ENCODE measurements at regions not wholly inside any gene's neighbourhood (a gene's known extent, or its start where the extent isn't known, plus 50 kb on each side); places are given as distances from the start of the nearest gene placed in this dataset.

- no peaks in the 10 kb centered on the region for H3K4me1 ChIP-seq (ENCODE audit: control insufficient read depth in 3 of 3, insufficient read depth in 2 of 3, low read depth in 1 of 3, low read length in 2 of 3)
- H3K4me3 ChIP-seq (ENCODE audit: low read depth in 1 of 3, low read length in 3 of 3), result no peak overlapping the region
- no peak overlapping the region for H3K27ac ChIP-seq (ENCODE audit: low read depth in 1 of 3, low read length in 2 of 3)
- no peaks in the 10 kb centered on the region for H3K36me3 ChIP-seq (ENCODE audit: control insufficient read depth in 3 of 3, insufficient read depth in 2 of 3, low read depth in 1 of 3, low read length in 3 of 3)
- 74 to 88% (median 81%) methylated on average over 1 of the region's 1 CpG for WGBS, 3 donors
- no peaks in the 10 kb centered on the region for H3K27me3 ChIP-seq (ENCODE audit: control insufficient read depth in 3 of 3, insufficient read depth in 3 of 3, low read length in 3 of 3)
- no peaks in the 10 kb centered on the region for H3K9me3 ChIP-seq (ENCODE audit: control insufficient read depth in 2 of 2, insufficient read depth in 1 of 2, low read depth in 1 of 2, low read length in 1 of 2)
- FAIRE-seq (no peak), DNase-seq (no peak)
Measured at GRCh38 chr14:44099743-44100488, 407.2 kb downstream of the FSCB start.

DNA sequence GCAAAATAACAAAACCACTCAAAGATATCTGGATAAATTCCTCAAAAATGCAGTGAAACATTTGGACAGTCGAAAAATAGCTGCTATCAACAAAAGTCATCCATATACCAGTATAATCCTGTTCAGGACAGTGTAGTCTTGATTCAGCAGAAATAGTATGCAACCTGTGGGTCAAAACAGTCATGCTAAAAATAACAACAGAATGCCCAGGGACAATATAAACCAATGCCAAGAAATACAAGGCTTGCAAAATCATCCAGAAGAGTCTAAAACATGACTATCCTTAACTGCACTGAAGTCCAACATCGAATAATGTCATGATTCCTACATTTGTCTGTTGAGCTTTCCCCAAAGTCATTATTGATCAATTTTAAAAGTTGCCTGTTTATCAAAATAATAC, 425.9 kb downstream of the FSCB start:
- no peak overlapping the region for H3K4me3 ChIP-seq (ENCODE audit: low read depth in 1 of 3, low read length in 3 of 3)
- H3K36me3 ChIP-seq (ENCODE audit: control insufficient read depth in 3 of 3, insufficient read depth in 2 of 3, low read depth in 1 of 3, low read length in 3 of 3), result no peaks in the 10 kb centered on the region
- FAIRE-seq (no peak), DNase-seq (no peak)
- WGBS, 3 donors, result 62 to 79% (median 72%) methylated on average over 2 of the region's 2 CpGs
- H3K9me3 ChIP-seq (ENCODE audit: control insufficient read depth in 2 of 2, insufficient read depth in 1 of 2, low read depth in 1 of 2, low read length in 1 of 2), result no peaks in the 10 kb centered on the region
- no peak overlapping the region for H3K27ac ChIP-seq (ENCODE audit: low read depth in 1 of 3, low read length in 2 of 3)
- no peaks in the 10 kb centered on the region for H3K4me1 ChIP-seq (ENCODE audit: control insufficient read depth in 3 of 3, insufficient read depth in 2 of 3, low read depth in 1 of 3, low read length in 2 of 3)
- H3K27me3 ChIP-seq (ENCODE audit: control insufficient read depth in 3 of 3, insufficient read depth in 3 of 3, low read length in 3 of 3), result no peaks in the 10 kb centered on the region

GRCh38 chr14:44070046-44070445, 437.0 kb downstream of the FSCB start:
- Histone ChIP-seq H3K36me3 (ENCODE audit: control insufficient read depth in 3 of 3, insufficient read depth in 2 of 3, low read depth in 1 of 3, low read length in 3 of 3) (no peaks in the 10 kb centered on the region), H3K27ac (ENCODE audit: low read depth in 1 of 3, low read length in 2 of 3) (no peak overlapping the region), H3K9me3 (ENCODE audit: control insufficient read depth in 2 of 2, insufficient read depth in 1 of 2, low read depth in 1 of 2, low read length in 1 of 2) (no peaks in the 10 kb centered on the region), H3K4me1 (ENCODE audit: control insufficient read depth in 3 of 3, insufficient read depth in 2 of 3, low read depth in 1 of 3, low read length in 2 of 3) (no peaks in the 10 kb centered on the region), H3K4me3 (ENCODE audit: low read depth in 1 of 3, low read length in 3 of 3) (no peak overlapping the region), H3K27me3 (ENCODE audit: control insufficient read depth in 3 of 3, insufficient read depth in 3 of 3, low read length in 3 of 3) (no peaks in the 10 kb centered on the region)
- WGBS, 3 donors, result 78 to 90% (median 86%) methylated on average over 3 of the region's 3 CpGs
- FAIRE-seq, result no peak
- no peak for DNase-seq

DNA sequence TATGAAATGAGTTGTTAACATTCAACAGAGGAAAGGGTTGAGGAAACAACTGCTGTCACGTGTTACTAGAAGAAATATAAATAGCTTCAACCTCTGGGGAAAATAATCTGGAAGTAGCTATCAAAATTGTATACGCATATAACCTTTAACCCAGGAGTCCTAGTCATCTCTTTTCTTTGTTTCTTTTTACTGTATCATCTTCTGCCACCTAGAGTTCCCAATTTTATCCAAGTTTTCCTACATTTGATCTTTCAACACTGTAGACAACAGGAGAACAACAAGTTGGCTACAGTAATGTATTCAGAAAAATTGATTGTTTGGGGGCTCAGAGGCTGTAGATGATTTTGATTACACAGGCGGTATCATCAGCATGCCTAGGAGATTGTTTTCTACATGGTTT, 453.7 kb downstream of the FSCB start:
- Histone ChIP-seq H3K27ac (ENCODE audit: low read depth in 1 of 3, low read length in 2 of 3) (no peak overlapping the region), H3K9me3 (ENCODE audit: control insufficient read depth in 2 of 2, insufficient read depth in 1 of 2, low read depth in 1 of 2, low read length in 1 of 2) (no peaks in the 10 kb centered on the region), H3K27me3 (ENCODE audit: control insufficient read depth in 3 of 3, insufficient read depth in 3 of 3, low read length in 3 of 3) (no peaks in the 10 kb centered on the region), H3K4me1 (ENCODE audit: control insufficient read depth in 3 of 3, insufficient read depth in 2 of 3, low read depth in 1 of 3, low read length in 2 of 3) (no peaks in the 10 kb centered on the region), H3K4me3 (ENCODE audit: low read depth in 1 of 3, low read length in 3 of 3) (no peak overlapping the region), H3K36me3 (ENCODE audit: control insufficient read depth in 3 of 3, insufficient read depth in 2 of 3, low read depth in 1 of 3, low read length in 3 of 3) (no peaks in the 10 kb centered on the region)
- WGBS, 3 donors, result 44 to 62% (median 53%) methylated on average over 3 of the region's 3 CpGs
- FAIRE-seq (no peak), DNase-seq (no peak)

DNA sequence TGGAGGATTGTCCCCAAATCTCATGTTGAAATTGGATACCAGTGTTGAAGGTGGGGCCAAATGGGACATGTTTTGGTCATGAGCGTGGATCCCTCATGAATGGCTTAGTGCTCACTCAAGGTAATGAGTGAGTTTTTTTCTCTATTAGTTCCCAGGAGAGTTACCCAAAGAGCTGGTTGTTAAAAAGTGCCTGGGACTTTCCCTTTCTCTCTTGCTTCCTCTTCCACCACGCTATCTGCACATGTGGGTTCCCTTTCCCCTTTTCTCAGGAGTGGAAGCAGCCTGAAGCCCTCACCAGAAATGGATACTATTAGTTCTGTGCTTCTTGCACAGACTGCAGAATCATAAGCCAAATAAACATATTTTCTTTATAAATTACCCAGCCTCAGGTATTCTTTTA, 465.4 kb downstream of the FSCB start:
- WGBS, 3 donors, result 47 to 72% (median 63%) methylated on average over 2 of the region's 2 CpGs

DNA sequence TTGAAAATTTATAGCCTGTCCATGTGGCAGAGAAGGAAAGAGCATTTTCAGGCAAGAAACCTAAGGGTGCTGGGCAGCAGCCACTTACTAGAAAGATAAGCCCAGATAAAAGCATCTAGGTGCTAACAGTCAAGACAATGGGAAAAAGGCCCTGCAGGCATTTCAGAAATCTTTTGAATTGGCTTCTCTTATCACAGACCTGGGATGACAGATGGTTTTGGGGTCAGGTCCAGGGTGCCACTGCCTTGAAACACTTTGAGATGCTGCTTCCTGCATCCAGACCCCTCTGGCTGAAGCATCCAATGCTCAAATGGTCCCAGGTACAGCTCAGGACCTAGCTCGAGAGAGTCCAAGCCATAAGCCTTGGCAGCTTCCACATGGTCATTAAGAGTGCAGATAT, 466.5 kb downstream of the FSCB start:
- Histone ChIP-seq H3K36me3 (ENCODE audit: control insufficient read depth in 3 of 3, insufficient read depth in 2 of 3, low read depth in 1 of 3, low read length in 3 of 3) (no peaks in the 10 kb centered on the region), H3K27me3 (ENCODE audit: control insufficient read depth in 3 of 3, insufficient read depth in 3 of 3, low read length in 3 of 3) (no peaks in the 10 kb centered on the region), H3K4me1 (ENCODE audit: control insufficient read depth in 3 of 3, insufficient read depth in 2 of 3, low read depth in 1 of 3, low read length in 2 of 3) (no peaks in the 10 kb centered on the region), H3K27ac (ENCODE audit: low read depth in 1 of 3, low read length in 2 of 3) (no peak overlapping the region), H3K4me3 (ENCODE audit: low read depth in 1 of 3, low read length in 3 of 3) (no peak overlapping the region), H3K9me3 (ENCODE audit: control insufficient read depth in 2 of 2, insufficient read depth in 1 of 2, low read depth in 1 of 2, low read length in 1 of 2) (peaks cover 0 to 11% of the 10 kb centered on the region in 2 donors)
- no peak for DNase-seq
- FAIRE-seq, result no peak
- WGBS, 3 donors, result 46 to 78% (median 67%) methylated on average over 1 of the region's 1 CpG

More for the DNA sequence above, 465.4 kb downstream of the FSCB start:
- no peaks in the 10 kb centered on the region for H3K36me3 ChIP-seq (ENCODE audit: control insufficient read depth in 3 of 3, insufficient read depth in 2 of 3, low read depth in 1 of 3, low read length in 3 of 3)
- H3K27ac ChIP-seq (ENCODE audit: low read depth in 1 of 3, low read length in 2 of 3), result no peak overlapping the region
- H3K9me3 ChIP-seq (ENCODE audit: control insufficient read depth in 2 of 2, insufficient read depth in 1 of 2, low read depth in 1 of 2, low read length in 1 of 2), result peaks cover 0 to 11% of the 10 kb centered on the region in 2 donors
- no peaks in the 10 kb centered on the region for H3K27me3 ChIP-seq (ENCODE audit: control insufficient read depth in 3 of 3, insufficient read depth in 3 of 3, low read length in 3 of 3)
- no peak for DNase-seq
- no peak for FAIRE-seq
- no peaks in the 10 kb centered on the region for H3K4me1 ChIP-seq (ENCODE audit: control insufficient read depth in 3 of 3, insufficient read depth in 2 of 3, low read depth in 1 of 3, low read length in 2 of 3)
- no peak overlapping the region for H3K4me3 ChIP-seq (ENCODE audit: low read depth in 1 of 3, low read length in 3 of 3)

GRCh38 chr14:44036248-44036647, 470.8 kb downstream of the FSCB start:
- H3K9me3 ChIP-seq (ENCODE audit: control insufficient read depth in 2 of 2, insufficient read depth in 1 of 2, low read depth in 1 of 2, low read length in 1 of 2), result peaks cover 0 to 11% of the 10 kb centered on the region in 2 donors
- H3K4me1 ChIP-seq (ENCODE audit: control insufficient read depth in 3 of 3, insufficient read depth in 2 of 3, low read depth in 1 of 3, low read length in 2 of 3), result peaks cover 0 to under 1% (median 0%) of the 10 kb centered on the region in 3 donors
- H3K36me3 ChIP-seq (ENCODE audit: control insufficient read depth in 3 of 3, insufficient read depth in 2 of 3, low read depth in 1 of 3, low read length in 3 of 3), result no peaks in the 10 kb centered on the region
- H3K27me3 ChIP-seq (ENCODE audit: control insufficient read depth in 3 of 3, insufficient read depth in 3 of 3, low read length in 3 of 3), result no peaks in the 10 kb centered on the region
- 24 to 50% (median 43%) methylated on average over 1 of the region's 1 CpG for WGBS, 3 donors
- no peak overlapping the region for H3K27ac ChIP-seq (ENCODE audit: low read depth in 1 of 3, low read length in 2 of 3)
- no peak overlapping the region for H3K4me3 ChIP-seq (ENCODE audit: low read depth in 1 of 3, low read length in 3 of 3)
- FAIRE-seq (no peak), DNase-seq (no peak)

GRCh38 chr14:44035707-44036106, 471.4 kb downstream of the FSCB start:
- Histone ChIP-seq H3K4me1 (ENCODE audit: control insufficient read depth in 3 of 3, insufficient read depth in 2 of 3, low read depth in 1 of 3, low read length in 2 of 3) (peaks cover 0 to 6% (median 0%) of the 10 kb centered on the region in 3 donors), H3K4me3 (ENCODE audit: low read depth in 1 of 3, low read length in 3 of 3) (no peak overlapping the region), H3K9me3 (ENCODE audit: control insufficient read depth in 2 of 2, insufficient read depth in 1 of 2, low read depth in 1 of 2, low read length in 1 of 2) (peaks cover 0 to 11% of the 10 kb centered on the region in 2 donors), H3K36me3 (ENCODE audit: control insufficient read depth in 3 of 3, insufficient read depth in 2 of 3, low read depth in 1 of 3, low read length in 3 of 3) (no peaks in the 10 kb centered on the region), H3K27ac (ENCODE audit: low read depth in 1 of 3, low read length in 2 of 3) (no peak overlapping the region), H3K27me3 (ENCODE audit: control insufficient read depth in 3 of 3, insufficient read depth in 3 of 3, low read length in 3 of 3) (no peaks in the 10 kb centered on the region)
- DNase-seq (no peak), FAIRE-seq (peak; percentile 84)
- 65 to 88% (median 71%) methylated on average over 2 of the region's 2 CpGs for WGBS, 3 donors

All from small intestine (tissue), 7 donors.